H1 (cell line): ENCODE measurements at regions not wholly inside any gene's neighbourhood (a gene's known extent, or its start where the extent isn't known, plus 50 kb on each side); places are given as distances from the start of the nearest gene placed in this dataset.

Source experiments
- CTCF ChIA-PET: fragments of 300-600 bp; sonication (Branson Sonifier 250); formaldehyde crosslinking; loops from one replicate; lab custom pipeline; 2021; ENCODE audit not compliant: partially characterized antibody; lab: Charles Lee
- POLR2A ChIA-PET: fragments of 300-600 bp; sonication (Branson Sonifier 250); formaldehyde crosslinking; loops from one replicate; lab custom pipeline; 2021; ENCODE audit warnings: inconsistent platforms; ENCODE audit not compliant: partially characterized antibody; lab: Charles Lee
- DNase-seq, 2 experiments: peaks; one replicate each; pipeline versions ENCODE4 v3.0.0 to v3.0.0-alpha.2; 2010 to 2022; ENCODE audit warnings: low spot score in 2 of 2, low read depth in 1 of 2, mixed read lengths in 1 of 2
- FAIRE-seq: peaks from 2 replicates; lab custom pipeline; 2011; peaks lifted over from hg19 to GRCh38; lab: Jason Lieb, UNC
- H2AFZ ChIP-seq: 2 replicates; pipeline ENCODE4 v1.8.1; 2012; ENCODE audit warnings: low read length, inconsistent platforms
- H2AK5ac ChIP-seq: 2 replicates; pipeline ENCODE4 v1.6.1; 2013; ENCODE audit warnings: low read depth, low read length
- H2BK120ac ChIP-seq: replicated peaks from 2 replicates; pipeline ENCODE3; 2013; ENCODE audit warnings: low read depth, low read length, inconsistent platforms
- H2BK12ac ChIP-seq: 2 replicates; pipeline ENCODE4 v1.6.1; 2013; ENCODE audit warnings: low read depth, low read length
- H2BK15ac ChIP-seq: 2 replicates; pipeline ENCODE4 v1.6.1; 2013; ENCODE audit warnings: low read length
- H2BK20ac ChIP-seq: 2 replicates; pipeline ENCODE4 v1.6.1; 2013; ENCODE audit warnings: low read length
- H2BK5ac ChIP-seq: 2 replicates; pipeline ENCODE4 v1.6.1; 2013; ENCODE audit warnings: low read depth, low read length
- H3K14ac ChIP-seq: 2 replicates; pipeline ENCODE4 v1.6.1; 2013; ENCODE audit warnings: inconsistent platforms; ENCODE audit not compliant: insufficient read length
- H3K18ac ChIP-seq: 2 replicates; pipeline ENCODE4 v1.6.1; 2013; ENCODE audit warnings: low read length; ENCODE audit errors: extremely low read depth
- H3K23ac ChIP-seq: 2 replicates; pipeline ENCODE4 v1.6.1; 2013; ENCODE audit warnings: inconsistent platforms; ENCODE audit not compliant: insufficient read length
- H3K23me2 ChIP-seq: 2 replicates; pipeline ENCODE4 v1.6.1; 2013; ENCODE audit warnings: low read depth, low read length
- H3K27ac ChIP-seq: 2 replicates; pipeline ENCODE4 v1.6.1; 2011; ENCODE audit warnings: low read depth, low read length, inconsistent platforms
- H3K27me3 ChIP-seq, 4 experiments: replicated peaks in 1 of 4; 1 replicate in 1 of 4; 2 replicates in 3 of 4; pipeline versions ENCODE4 v1.6.1 to v1.8.1; 2011 to 2013; ENCODE audit warnings: low read length in 3 of 4, mild to moderate bottlenecking in 3 of 4, inconsistent platforms in 2 of 4, mixed read lengths in 2 of 4, moderate library complexity in 1 of 4; ENCODE audit not compliant: control insufficient read depth in 3 of 4, insufficient read depth in 3 of 4; ENCODE audit errors: extremely low read depth in 1 of 4
- H3K36me3 ChIP-seq, 4 experiments: 2 replicates each; pipeline versions ENCODE4 v1.6.1 to v1.8.1; 2011 to 2013; ENCODE audit warnings: mild to moderate bottlenecking in 4 of 4, low read length in 3 of 4, moderate library complexity in 2 of 4, control low read depth in 1 of 4, inconsistent platforms in 1 of 4; ENCODE audit not compliant: insufficient read depth in 4 of 4, control insufficient read depth in 2 of 4
- H3K4ac ChIP-seq: replicated peaks from 2 replicates; pipeline ENCODE3; 2013; ENCODE audit warnings: low read length, low read depth, mixed read lengths, inconsistent platforms; ENCODE audit not compliant: insufficient read length
- H3K4me1 ChIP-seq, 4 experiments: replicated peaks in 1 of 4; 1 replicate in 1 of 4; 2 replicates in 3 of 4; pipeline versions ENCODE4 v1.6.1 to v1.8.1; 2011 to 2013; ENCODE audit warnings: low read length in 3 of 4, inconsistent platforms in 2 of 4, mixed read lengths in 1 of 4; ENCODE audit not compliant: insufficient read depth in 4 of 4, control insufficient read depth in 3 of 4
- H3K4me2 ChIP-seq, 2 experiments: 2 replicates each; pipeline versions ENCODE4 v1.6.1 to v1.8.1; 2011 to 2013; ENCODE audit warnings: low read depth in 2 of 2, low read length in 2 of 2, control low read depth in 1 of 2, inconsistent platforms in 1 of 2, mild to moderate bottlenecking in 1 of 2; ENCODE audit not compliant: insufficient read depth in 1 of 2
- H3K4me3 ChIP-seq, 4 experiments: fragments of 200-600, 300-600 bp in 1 of 4; sonication (generic), shearing (Covaris generic), sonication (Bioruptor Twin) in 1 of 4; 2 replicates each; pipeline versions ENCODE4 v1.5.1 to v1.8.1; 2011 to 2016; ENCODE audit warnings: low read length in 4 of 4, low read depth in 3 of 4, control low read depth in 2 of 4, inconsistent platforms in 2 of 4, mild to moderate bottlenecking in 2 of 4, mixed read lengths in 1 of 4, moderate library complexity in 1 of 4; ENCODE audit not compliant: insufficient read depth in 2 of 4; ENCODE audit errors: extremely low read depth in 1 of 4
- H3K56ac ChIP-seq: replicated peaks from 2 replicates; pipeline ENCODE3; 2013; ENCODE audit warnings: low read depth, mild to moderate bottlenecking, mixed read lengths, low read length, inconsistent platforms; ENCODE audit not compliant: insufficient read length
- H3K79me1 ChIP-seq: 2 replicates; pipeline ENCODE4 v1.6.1; 2013; ENCODE audit warnings: low read depth, low read length, control low read depth
- H3K79me2 ChIP-seq, 2 experiments: 2 replicates each; pipeline versions ENCODE4 v1.6.1 to v1.8.1; 2012 to 2013; ENCODE audit warnings: low read length in 2 of 2, mild to moderate bottlenecking in 2 of 2, inconsistent platforms in 1 of 2; ENCODE audit not compliant: insufficient read depth in 2 of 2, control insufficient read depth in 1 of 2
- H3K9ac ChIP-seq, 4 experiments: replicated peaks in 1 of 4; 1 replicate in 1 of 4; 2 replicates in 3 of 4; pipeline versions ENCODE4 v1.6.1 to v1.8.1; 2011 to 2013; ENCODE audit warnings: low read depth in 3 of 4, low read length in 3 of 4, control low read depth in 2 of 4, mild to moderate bottlenecking in 2 of 4, moderate library complexity in 2 of 4, inconsistent platforms in 1 of 4; ENCODE audit errors: extremely low read depth in 1 of 4
- H3K9me3 ChIP-seq, 2 experiments: 2 replicates each; pipeline versions ENCODE4 v1.6.1 to v1.8.1; 2012 to 2013; ENCODE audit warnings: mild to moderate bottlenecking in 2 of 2, moderate library complexity in 2 of 2, control low read depth in 1 of 2, inconsistent platforms in 1 of 2, low read depth in 1 of 2, low read length in 1 of 2, mixed read lengths in 1 of 2; ENCODE audit not compliant: insufficient read depth in 2 of 2
- H4K20me1 ChIP-seq, 2 experiments: replicated peaks in 1 of 2; 2 replicates each; pipeline versions ENCODE3 to v1.8.1; 2011 to 2013; ENCODE audit warnings: inconsistent platforms in 2 of 2, low read length in 2 of 2, mild to moderate bottlenecking in 1 of 2; ENCODE audit not compliant: insufficient read depth in 2 of 2, control insufficient read depth in 1 of 2
- H4K5ac ChIP-seq: 2 replicates; pipeline ENCODE4 v1.6.1; 2013; ENCODE audit warnings: low read length, low read depth, mixed read lengths, inconsistent platforms; ENCODE audit not compliant: insufficient read length
- H4K8ac ChIP-seq: 2 replicates; pipeline ENCODE4 v1.8.0; 2013; ENCODE audit warnings: mild to moderate bottlenecking, moderate library complexity, low read length, inconsistent platforms; ENCODE audit not compliant: insufficient read depth; ENCODE audit errors: extremely low read depth
- H4K91ac ChIP-seq: replicated peaks from 2 replicates; pipeline ENCODE3; 2013; ENCODE audit warnings: low read length, mixed read lengths, inconsistent platforms; ENCODE audit not compliant: insufficient read length
- ATF3 ChIP-seq: IDR thresholded peaks from 2 replicates; pipeline ENCODE4 v1.6.1; 2011; ENCODE audit warnings: low read depth, mild to moderate bottlenecking, low read length; ENCODE audit not compliant: insufficient read depth
- CHD1 ChIP-seq: IDR thresholded peaks from 2 replicates; pipeline ENCODE4 v1.6.1; 2012; ENCODE audit warnings: low read depth, low read length, improper control_type of control experiment
- CREB1 ChIP-seq: IDR thresholded peaks from 2 replicates; pipeline ENCODE4 v1.6.1; 2012; ENCODE audit warnings: inconsistent platforms
- CTCF ChIP-seq, 3 experiments: IDR thresholded peaks; 1 replicate in 2 of 3; 2 replicates in 1 of 3; pipeline versions ENCODE4 v1.5.1 to v1.6.1; 2011; ENCODE audit warnings: low read length in 3 of 3, mild to moderate bottlenecking in 3 of 3, inconsistent platforms in 2 of 3, low read depth in 1 of 3, moderate library complexity in 1 of 3; ENCODE audit not compliant: insufficient read depth in 1 of 3; ENCODE audit errors: control extremely low read depth in 1 of 3
- FOSL1 ChIP-seq: IDR thresholded peaks from 2 replicates; pipeline ENCODE4 v1.6.1; 2011; ENCODE audit warnings: mild to moderate bottlenecking, low read depth, low read length, moderate library complexity; ENCODE audit not compliant: insufficient read depth
- NANOG ChIP-seq: IDR thresholded peaks from 2 replicates; pipeline ENCODE4 v1.6.1; 2011; ENCODE audit warnings: low read length, low read depth, mild to moderate bottlenecking, inconsistent platforms; ENCODE audit not compliant: insufficient read depth, poor library complexity, severe bottlenecking
- PHF8 ChIP-seq: fragments of 200-600 bp; sonication (generic); conservative IDR thresholded peaks from 2 replicates; pipeline ENCODE4 v1.7.1; 2012; ENCODE audit warnings: low read depth, mild to moderate bottlenecking, inconsistent platforms, low read length, moderate library complexity
- POLR2A ChIP-seq, 2 experiments: IDR thresholded peaks; 1 replicate in 1 of 2; 2 replicates in 1 of 2; pipeline ENCODE4 v1.6.1; 2011; ENCODE audit warnings: low read depth in 2 of 2, low read length in 2 of 2, mild to moderate bottlenecking in 2 of 2; ENCODE audit errors: control extremely low read depth in 1 of 2
- RFX5 ChIP-seq: IDR thresholded peaks from 2 replicates; pipeline ENCODE4 v1.6.1; 2011; ENCODE audit warnings: low read depth, low read length, improper control_type of control experiment, borderline replicate concordance
- SIN3A ChIP-seq, 2 experiments: IDR thresholded peaks in 1 of 2; conservative IDR thresholded peaks in 1 of 2; 2 replicates each; pipeline ENCODE4 v1.6.1; 2011 to 2012; ENCODE audit warnings: low read length in 2 of 2, improper control_type of control experiment in 1 of 2, low read depth in 1 of 2, mild to moderate bottlenecking in 1 of 2
- TAF1 ChIP-seq: IDR thresholded peaks from 2 replicates; pipeline ENCODE4 v1.6.1; 2011; ENCODE audit warnings: mild to moderate bottlenecking, low read depth, low read length
- WGBS, 2 experiments: shearing (Covaris generic) in 1 of 2; methylation state at CpG; one replicate each; pipeline versions ENCODE4 v1.1.6 to v1.1.7; 2013 to 2015; ENCODE audit warnings: low lambda C conversion rate in 2 of 2, mixed read lengths in 2 of 2, inconsistent platforms in 1 of 2, low coverage in 1 of 2, missing lambda C conversion rate in 1 of 2; ENCODE audit not compliant: insufficient replicate concordance in 2 of 2, insufficient coverage in 1 of 2, insufficient read length in 1 of 2; ENCODE audit errors: extremely low coverage in 1 of 2, missing lambda C conversion rate in 1 of 2; 5-methylcytosine and 5-hydroxymethylcytosine counted together

- H3K23ac ChIP-seq: no peak overlapping the region
- no peak for DNase-seq
- no peak overlapping the region for H2BK20ac ChIP-seq
- no peak overlapping the region for H2AFZ ChIP-seq
- H3K4me1 ChIP-seq: peaks cover 2 to 12% (median 5%) of the 10 kb centered on the region in 4 experiments; a peak in 5 of 7 replicates
- H3K9me3 ChIP-seq: no peaks in the 10 kb centered on the region
- CTCF ChIA-PET: interaction anchor here (1.1 to 2.1 kb wide), 2 partner anchors 13 to 54 kb away, joined by 4 to 10 read pairs; no protein-coding TSS in a partner anchor
- H2BK5ac ChIP-seq: no peak overlapping the region
- H3K4me2 ChIP-seq: no peak overlapping the region
- H2BK15ac ChIP-seq: no peak overlapping the region
- no peak overlapping the region for H3K4ac ChIP-seq
- no peak overlapping the region for H2BK120ac ChIP-seq
- H3K27me3 ChIP-seq: peaks cover 0 to 4% (median 2%) of the 10 kb centered on the region in 4 experiments; a peak in 1 of 7 replicates
- H4K5ac ChIP-seq: no peak overlapping the region
- WGBS, 2 experiments: 80% methylated on average over 1 of the region's 1 CpG; no CpG with 5 or more reads in 1 of the 2 experiments
- H2BK12ac ChIP-seq: no peak overlapping the region
- H3K23me2 ChIP-seq: no peaks in the 10 kb centered on the region
- no peak overlapping the region for H3K56ac ChIP-seq
- no peak overlapping the region for H3K4me3 ChIP-seq
- no peaks in the 10 kb centered on the region for H3K79me1 ChIP-seq
- H2AK5ac ChIP-seq: no peak overlapping the region
- no peak overlapping the region for H3K9ac ChIP-seq
- no peaks in the 10 kb centered on the region for H3K79me2 ChIP-seq
- no peak overlapping the region for H3K14ac ChIP-seq
- no peak overlapping the region for H4K8ac ChIP-seq
- H3K27ac ChIP-seq: no peak overlapping the region
- POLR2A ChIA-PET: no interaction called here
- no peaks in the 10 kb centered on the region for H3K36me3 ChIP-seq
- H4K91ac ChIP-seq: no peak overlapping the region
- H4K20me1 ChIP-seq: no peaks in the 10 kb centered on the region
- H3K18ac ChIP-seq: no peak overlapping the region
- no peak for FAIRE-seq
- no peak for TF ChIP-seq CREB1
- TF ChIP-seq TAF1: no peak
- no peak for TF ChIP-seq RFX5
- no peak for TF ChIP-seq FOSL1
- TF ChIP-seq NANOG: no peak
- no peak for TF ChIP-seq SIN3A (conservative IDR thresholded peaks at IDR 0.05 in 1 of 2, IDR thresholded peaks at IDR 0.05 in 1 of 2; ENCODE audit: low read depth in 1 of 2, low read length in 2 of 2)
- TF ChIP-seq ATF3: no peak
- no peak for TF ChIP-seq PHF8
- TF ChIP-seq POLR2A (IDR thresholded peaks at IDR 0.05; ENCODE audit: control extremely low read depth in 1 of 2, low read depth in 2 of 2, low read length in 2 of 2): no peak
- no peak for TF ChIP-seq CTCF (IDR thresholded peaks at IDR 0.05; ENCODE audit: control extremely low read depth in 1 of 3, insufficient read depth in 1 of 3, low read depth in 1 of 3, low read length in 3 of 3)
- TF ChIP-seq CHD1: no peak
These were observed 192.3 kb upstream of the HMCN1 start for GRCh38 chr1:185541871-185542301.
